Chondrocyte (in vitro differentiated cells): ENCODE measurements at regions not wholly inside any gene's neighbourhood (a gene's known extent, or its start where the extent isn't known, plus 50 kb on each side); places are given as distances from the start of the nearest gene placed in this dataset.

Experiments used
- DNase-seq: peaks from one replicate; pipeline ENCODE4 v3.0.0; 2021; ENCODE audit warnings: mixed read lengths, low spot score
- H3K27ac Mint-ChIP-seq: one replicate; pipeline ENCODE4 v1.8.0; 2021; ENCODE audit warnings: mild to moderate bottlenecking, moderate library complexity, mixed read lengths; ENCODE audit not compliant: unreplicated experiment
- H3K27me3 Mint-ChIP-seq: 2 replicates; pipeline ENCODE4 v1.8.0; 2021; ENCODE audit warnings: low read depth, mixed read lengths
- H3K36me3 Mint-ChIP-seq: 2 replicates; pipeline ENCODE4 v1.8.0; 2021; ENCODE audit warnings: low read depth, mixed read lengths
- H3K4me1 Mint-ChIP-seq: 2 replicates; pipeline ENCODE4 v1.8.0; 2021; ENCODE audit warnings: low read depth, mild to moderate bottlenecking, mixed read lengths
- H3K4me3 Mint-ChIP-seq: one replicate; pipeline ENCODE4 v1.8.0; 2021; ENCODE audit warnings: mild to moderate bottlenecking, moderate library complexity, mixed read lengths; ENCODE audit not compliant: unreplicated experiment
- H3K9me3 Mint-ChIP-seq: 2 replicates; pipeline ENCODE4 v1.8.0; 2021; ENCODE audit warnings: low read depth, mixed read lengths
- CTCF ChIP-seq: fragments of 200-600 bp; sonication (generic); IDR thresholded peaks from 2 replicates; pipeline ENCODE4 v1.5.0; 2021; ENCODE audit warnings: antibody characterized with exemption, mild to moderate bottlenecking, moderate library complexity

GRCh38 chr12:25728056-25728595, 175.0 kb upstream of the LMNTD1 start:
- Mint-ChIP-seq H3K27ac (no peak overlapping the region), H3K36me3 (no peaks in the 10 kb centered on the region), H3K4me3 (no peak overlapping the region), H3K4me1 (peaks cover 3% of the 10 kb centered on the region), H3K9me3 (no peaks in the 10 kb centered on the region), H3K27me3 (no peaks in the 10 kb centered on the region)
- no peak for DNase-seq
- no peak for TF ChIP-seq CTCF

- Mint-ChIP-seq H3K27me3 (no peaks in the 10 kb centered on the region), H3K9me3 (peaks cover 2% of the 10 kb centered on the region), H3K4me1 (peaks cover 3% of the 10 kb centered on the region), H3K4me3 (no peak overlapping the region), H3K36me3 (no peaks in the 10 kb centered on the region), H3K27ac (no peak overlapping the region)
- no peak for TF ChIP-seq CTCF
- no peak for DNase-seq
Observed at GRCh38 chr12:25730489-25731349, 177.6 kb upstream of the LMNTD1 start.

- H3K9me3 Mint-ChIP-seq = peaks cover 9% of the 10 kb centered on the region
- TF ChIP-seq CTCF = no peak
- DNase-seq = no peak
- no peaks in the 10 kb centered on the region for H3K36me3 Mint-ChIP-seq
- H3K27me3 Mint-ChIP-seq = no peaks in the 10 kb centered on the region
- H3K27ac Mint-ChIP-seq = no peak overlapping the region
- H3K4me1 Mint-ChIP-seq = no peaks in the 10 kb centered on the region
- H3K4me3 Mint-ChIP-seq = no peak overlapping the region
Observed at GRCh38 chr12:25733541-25733940, 180.5 kb upstream of the LMNTD1 start.

- no peaks in the 10 kb centered on the region for H3K36me3 Mint-ChIP-seq
- H3K4me1 Mint-ChIP-seq = no peaks in the 10 kb centered on the region
- H3K27me3 Mint-ChIP-seq = no peaks in the 10 kb centered on the region
- TF ChIP-seq CTCF = no peak
- no peak overlapping the region for H3K4me3 Mint-ChIP-seq
- peaks cover 9% of the 10 kb centered on the region for H3K9me3 Mint-ChIP-seq
- DNase-seq = no peak
- no peak overlapping the region for H3K27ac Mint-ChIP-seq
Observed at GRCh38 chr12:25734529-25735180, 181.6 kb upstream of the LMNTD1 start.

GRCh38 chr12:25740617-25741016, 187.5 kb upstream of the LMNTD1 start:
- Mint-ChIP-seq H3K27me3 (no peaks in the 10 kb centered on the region), H3K9me3 (peaks cover 6% of the 10 kb centered on the region), H3K27ac (no peak overlapping the region), H3K4me1 (peaks cover 3% of the 10 kb centered on the region), H3K4me3 (no peak overlapping the region), H3K36me3 (no peaks in the 10 kb centered on the region)
- no peak for TF ChIP-seq CTCF
- DNase-seq = no peak
